NCI-H146 treated with DMSO at 0.1 percent for 48 hours (cell line): ENCODE measurements at regions not wholly inside any gene's neighbourhood (a gene's known extent, or its start where the extent isn't known, plus 50 kb on each side); places are given as distances from the start of the nearest gene placed in this dataset.

Source experiments
- DNase-seq: peaks from one replicate; lab custom pipeline; 2025; ENCODE audit not compliant: unreplicated experiment; lab: John Stamatoyannopoulos, UW

- no peak for DNase-seq
Observed at GRCh38 chr2:215695861-215696260, 260.0 kb upstream of the FN1 start.

- DNase-seq: no peak
Observed at GRCh38 chr2:215693999-215694580, 258.2 kb upstream of the FN1 start.

GRCh38 chr2:215693193-215693998 lies 257.5 kb upstream of the FN1 start:
- DNase-seq: no peak

GRCh38 chr2:215692387-215693079 lies 256.7 kb upstream of the FN1 start:
- no peak for DNase-seq

GRCh38 chr2:215691346-215691745 lies 255.5 kb upstream of the FN1 start:
- DNase-seq: no peak

- no peak for DNase-seq
Observed at GRCh38 chr2:215687149-215688031, 251.5 kb upstream of the FN1 start.

GRCh38 chr2:215685238-215685990 lies 249.5 kb upstream of the FN1 start:
- DNase-seq: no peak

GRCh38 chr2:215684448-215685237 lies 248.8 kb upstream of the FN1 start:
- no peak for DNase-seq

- DNase-seq: no peak
Observed at GRCh38 chr2:215683295-215683694, 247.4 kb upstream of the FN1 start.

- no peak for DNase-seq
Observed at GRCh38 chr2:215681799-215682596, 246.1 kb upstream of the FN1 start.

GRCh38 chr2:215680605-215681598 lies 245.0 kb upstream of the FN1 start:
- DNase-seq: no peak

GRCh38 chr2:215678094-215678493 lies 242.2 kb upstream of the FN1 start:
- no peak for DNase-seq

- DNase-seq: no peak
Observed at GRCh38 chr2:215677481-215677880, 241.6 kb upstream of the FN1 start.

- no peak for DNase-seq
Observed at GRCh38 chr2:215672406-215672805, 236.5 kb upstream of the FN1 start.

- DNase-seq: no peak
Observed at GRCh38 chr2:215671691-215672090, 235.8 kb upstream of the FN1 start.

GRCh38 chr2:215671244-215671643 lies 235.4 kb upstream of the FN1 start:
- DNase-seq: no peak

- DNase-seq: no peak
Observed at GRCh38 chr2:215670396-215670795, 234.5 kb upstream of the FN1 start.

- no peak for DNase-seq
Observed at GRCh38 chr2:215668378-215668775, 232.5 kb upstream of the FN1 start.
